ENCODE measurements at regions not wholly inside any gene's neighbourhood (a gene's known extent, or its start where the extent isn't known, plus 50 kb on each side); places are given as distances from the start of the nearest gene placed in this dataset.

DNA sequence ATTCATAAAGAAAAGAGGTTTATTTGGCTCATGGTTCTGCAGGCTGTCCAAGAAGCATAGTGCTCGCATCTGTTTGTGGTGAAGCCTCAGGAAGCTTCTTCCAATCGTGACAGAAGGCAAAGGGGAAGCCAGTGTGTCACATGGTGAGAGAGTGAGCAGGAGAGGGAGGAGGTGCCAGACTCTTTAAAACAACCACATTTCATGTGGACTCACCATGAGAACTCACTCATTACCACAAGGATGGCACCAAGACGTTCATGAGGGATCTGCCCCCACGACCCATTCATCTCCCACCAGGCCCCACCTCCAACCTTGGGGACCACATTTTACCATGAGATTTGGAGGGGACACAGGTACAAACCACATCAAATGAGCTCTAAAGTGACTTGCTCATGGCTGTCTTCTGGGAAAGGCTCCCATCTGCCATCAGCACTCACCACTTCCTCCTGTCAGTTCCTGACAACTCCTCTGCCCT lies 327.3 kb upstream of the TLE3 start:
- TF ChIP-seq POLR2A (IDR thresholded peaks at IDR 0.05) = no peak
- TF ChIP-seq, protein P1, sequence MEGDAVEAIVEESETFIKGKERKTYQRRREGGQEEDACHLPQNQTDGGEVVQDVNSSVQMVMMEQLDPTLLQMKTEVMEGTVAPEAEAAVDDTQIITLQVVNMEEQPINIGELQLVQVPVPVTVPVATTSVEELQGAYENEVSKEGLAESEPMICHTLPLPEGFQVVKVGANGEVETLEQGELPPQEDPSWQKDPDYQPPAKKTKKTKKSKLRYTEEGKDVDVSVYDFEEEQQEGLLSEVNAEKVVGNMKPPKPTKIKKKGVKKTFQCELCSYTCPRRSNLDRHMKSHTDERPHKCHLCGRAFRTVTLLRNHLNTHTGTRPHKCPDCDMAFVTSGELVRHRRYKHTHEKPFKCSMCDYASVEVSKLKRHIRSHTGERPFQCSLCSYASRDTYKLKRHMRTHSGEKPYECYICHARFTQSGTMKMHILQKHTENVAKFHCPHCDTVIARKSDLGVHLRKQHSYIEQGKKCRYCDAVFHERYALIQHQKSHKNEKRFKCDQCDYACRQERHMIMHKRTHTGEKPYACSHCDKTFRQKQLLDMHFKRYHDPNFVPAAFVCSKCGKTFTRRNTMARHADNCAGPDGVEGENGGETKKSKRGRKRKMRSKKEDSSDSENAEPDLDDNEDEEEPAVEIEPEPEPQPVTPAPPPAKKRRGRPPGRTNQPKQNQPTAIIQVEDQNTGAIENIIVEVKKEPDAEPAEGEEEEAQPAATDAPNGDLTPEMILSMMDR (IDR thresholded peaks at IDR 0.05) = no peak
